ENCODE measurements at regions not wholly inside any gene's neighbourhood (a gene's known extent, or its start where the extent isn't known, plus 50 kb on each side); places are given as distances from the start of the nearest gene placed in this dataset.

- H3K4me3 ChIP-seq, result no peak overlapping the region
- CTCF ChIA-PET, result no interaction called here
- POLR2A ChIA-PET, result no interaction called here
- no peak overlapping the region for H2AFZ ChIP-seq (ENCODE audit: control insufficient read depth, low read depth, low read length)
- DNase-seq (ENCODE audit: low read depth, low spot score), result no peak
- H4K20me1 ChIP-seq (ENCODE audit: control insufficient read depth, insufficient read depth), result no peaks in the 10 kb centered on the region
- no peak overlapping the region for H3K9ac ChIP-seq (ENCODE audit: control insufficient read depth, insufficient read depth, low read length)
- no peaks in the 10 kb centered on the region for H3K79me2 ChIP-seq (ENCODE audit: control insufficient read depth, insufficient read depth, low read length)
- RAD21 ChIA-PET (ENCODE audit: unreplicated experiment), result no interaction called here
- in situ Hi-C loops (cut with MboI) (loop anchor here (10.0 kb wide), 2 partner anchors 565 to 655 kb away; no protein-coding TSS in a partner anchor), intact Hi-C loops (cut with micrococcal nuclease; ENCODE audit: unreplicated experiment) (no loop called here)
- no peak for FAIRE-seq
- SMC1A ChIA-PET (ENCODE audit: uncharacterized antibody, unreplicated experiment), result no interaction called here
- peaks cover 2 to 3% of the 10 kb centered on the region in 2 experiments; a peak in 2 of 4 replicates for H3K27me3 ChIP-seq (replicated peaks in 1 of 2; ENCODE audit: control insufficient read depth in 2 of 2, insufficient read depth in 2 of 2, low read length in 1 of 2)
- H3K36me3 ChIP-seq (ENCODE audit: control insufficient read depth in 2 of 2, insufficient read depth in 2 of 2, low read length in 1 of 2), result no peaks in the 10 kb centered on the region
- no peak overlapping the region for H3K27ac ChIP-seq (ENCODE audit: control insufficient read depth, insufficient read depth)
- no TSS peak for BruUV-seq (replicated peaks)
- H3K4me1 ChIP-seq (ENCODE audit: control insufficient read depth, insufficient read depth, low read length), result no peaks in the 10 kb centered on the region
- WGBS (ENCODE audit: insufficient coverage, insufficient replicate concordance, low lambda C conversion rate, missing lambda C conversion rate), result 29% methylated on average over 8 of the region's 8 CpGs
- H3K9me3 ChIP-seq (replicated peaks; ENCODE audit: control insufficient read depth, insufficient read depth, low read length), result no peaks in the 10 kb centered on the region
- H3K4me2 ChIP-seq (ENCODE audit: control insufficient read depth, insufficient read depth), result no peak overlapping the region
- no peak for TF ChIP-seq WRNIP1 (IDR thresholded peaks at IDR 0.05; ENCODE audit: borderline replicate concordance, low read depth, low read length)
- no peak for TF ChIP-seq MYC (IDR thresholded peaks at IDR 0.05; ENCODE audit: insufficient read depth, insufficient read length, insufficient replicate concordance, low read length, severe bottlenecking)
- no peak for TF ChIP-seq SP1 (IDR thresholded peaks at IDR 0.05; ENCODE audit: low read depth, low read length)
- no peak for TF ChIP-seq MYB (IDR thresholded peaks at IDR 0.05; ENCODE audit: borderline replicate concordance, low read depth, low read length)
- no peak for TF ChIP-seq TCF3 (IDR thresholded peaks at IDR 0.05; ENCODE audit: borderline replicate concordance, insufficient read depth, low read depth, low read length)
- no peak for TF ChIP-seq EGR1 (IDR thresholded peaks at IDR 0.05; ENCODE audit: borderline replicate concordance in 1 of 2, low read depth in 2 of 2, low read length in 2 of 2)
- no peak for TF ChIP-seq FOS (IDR thresholded peaks at IDR 0.05; ENCODE audit: borderline replicate concordance, extremely low read depth, insufficient read length)
- TF ChIP-seq POLR2A (IDR thresholded peaks at IDR 0.05; ENCODE audit: low read depth, low read length), result no peak
- no peak for TF ChIP-seq CEBPB (IDR thresholded peaks at IDR 0.05; ENCODE audit: borderline replicate concordance in 1 of 2, low read depth in 2 of 2, low read length in 2 of 2)
- TF ChIP-seq SKIL (IDR thresholded peaks at IDR 0.05; ENCODE audit: low read depth, poor library complexity, severe bottlenecking), result no peak
- TF ChIP-seq, protein P1, sequence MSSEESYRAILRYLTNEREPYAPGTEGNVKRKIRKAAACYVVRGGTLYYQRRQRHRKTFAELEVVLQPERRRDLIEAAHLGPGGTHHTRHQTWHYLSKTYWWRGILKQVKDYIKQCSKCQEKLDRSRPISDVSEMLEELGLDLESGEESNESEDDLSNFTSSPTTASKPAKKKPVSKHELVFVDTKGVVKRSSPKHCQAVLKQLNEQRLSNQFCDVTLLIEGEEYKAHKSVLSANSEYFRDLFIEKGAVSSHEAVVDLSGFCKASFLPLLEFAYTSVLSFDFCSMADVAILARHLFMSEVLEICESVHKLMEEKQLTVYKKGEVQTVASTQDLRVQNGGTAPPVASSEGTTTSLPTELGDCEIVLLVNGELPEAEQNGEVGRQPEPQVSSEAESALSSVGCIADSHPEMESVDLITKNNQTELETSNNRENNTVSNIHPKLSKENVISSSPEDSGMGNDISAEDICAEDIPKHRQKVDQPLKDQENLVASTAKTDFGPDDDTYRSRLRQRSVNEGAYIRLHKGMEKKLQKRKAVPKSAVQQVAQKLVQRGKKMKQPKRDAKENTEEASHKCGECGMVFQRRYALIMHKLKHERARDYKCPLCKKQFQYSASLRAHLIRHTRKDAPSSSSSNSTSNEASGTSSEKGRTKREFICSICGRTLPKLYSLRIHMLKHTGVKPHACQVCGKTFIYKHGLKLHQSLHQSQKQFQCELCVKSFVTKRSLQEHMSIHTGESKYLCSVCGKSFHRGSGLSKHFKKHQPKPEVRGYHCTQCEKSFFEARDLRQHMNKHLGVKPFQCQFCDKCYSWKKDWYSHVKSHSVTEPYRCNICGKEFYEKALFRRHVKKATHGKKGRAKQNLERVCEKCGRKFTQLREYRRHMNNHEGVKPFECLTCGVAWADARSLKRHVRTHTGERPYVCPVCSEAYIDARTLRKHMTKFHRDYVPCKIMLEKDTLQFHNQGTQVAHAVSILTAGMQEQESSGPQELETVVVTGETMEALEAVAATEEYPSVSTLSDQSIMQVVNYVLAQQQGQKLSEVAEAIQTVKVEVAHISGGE (CRISPR knock-in tag; IDR thresholded peaks at IDR 0.05), result no peak
- TF ChIP-seq GATAD2B (conservative IDR thresholded peaks at IDR 0.05; ENCODE audit: low read depth), result no peak
- TF ChIP-seq SRF (IDR thresholded peaks at IDR 0.05; ENCODE audit: low read depth in 2 of 2, low read length in 2 of 2), result no peak
- TF ChIP-seq, protein P2, sequence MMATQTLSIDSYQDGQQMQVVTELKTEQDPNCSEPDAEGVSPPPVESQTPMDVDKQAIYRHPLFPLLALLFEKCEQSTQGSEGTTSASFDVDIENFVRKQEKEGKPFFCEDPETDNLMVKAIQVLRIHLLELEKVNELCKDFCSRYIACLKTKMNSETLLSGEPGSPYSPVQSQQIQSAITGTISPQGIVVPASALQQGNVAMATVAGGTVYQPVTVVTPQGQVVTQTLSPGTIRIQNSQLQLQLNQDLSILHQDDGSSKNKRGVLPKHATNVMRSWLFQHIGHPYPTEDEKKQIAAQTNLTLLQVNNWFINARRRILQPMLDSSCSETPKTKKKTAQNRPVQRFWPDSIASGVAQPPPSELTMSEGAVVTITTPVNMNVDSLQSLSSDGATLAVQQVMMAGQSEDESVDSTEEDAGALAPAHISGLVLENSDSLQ (IDR thresholded peaks at IDR 0.05), result no peak
- TF ChIP-seq CHD4 (IDR thresholded peaks at IDR 0.05), result no peak
- no peak for TF ChIP-seq POU2F2 (IDR thresholded peaks at IDR 0.05; ENCODE audit: borderline replicate concordance, low read depth, low read length)
- TF ChIP-seq MEF2B (IDR thresholded peaks at IDR 0.05; ENCODE audit: partially characterized antibody, poor library complexity, severe bottlenecking), result no peak
- ATAC-seq, result no peak
These were observed 142.5 kb upstream of the CTAGE1 start for GRCh38 chr18:22560275-22560610.

Data from GM12878 (cell line).